H9 (cell line): ENCODE measurements at regions not wholly inside any gene's neighbourhood (a gene's known extent, or its start where the extent isn't known, plus 50 kb on each side); places are given as distances from the start of the nearest gene placed in this dataset.

Source experiments
- DNase-seq: peaks from one replicate; pipeline ENCODE4 v3.0.0-alpha.2; 2017
- H2AFZ ChIP-seq: one replicate; pipeline ENCODE4 v1.6.1; 2013; ENCODE audit warnings: mild to moderate bottlenecking, low read length, control low read depth, moderate library complexity
- H2AK5ac ChIP-seq: 2 replicates; pipeline ENCODE4 v1.6.1; 2013; ENCODE audit warnings: low read length, control low read depth, mixed read lengths; ENCODE audit not compliant: insufficient read length
- H2BK120ac ChIP-seq: one replicate; pipeline ENCODE4 v1.6.1; 2013; ENCODE audit warnings: low read depth, mild to moderate bottlenecking, low read length, control low read depth, inconsistent platforms; ENCODE audit not compliant: poor library complexity, severe bottlenecking
- H2BK12ac ChIP-seq: 2 replicates; pipeline ENCODE4 v1.6.1; 2013; ENCODE audit warnings: low read length, control low read depth, mixed read lengths, low read depth; ENCODE audit not compliant: insufficient read length
- H2BK15ac ChIP-seq: 2 replicates; pipeline ENCODE4 v1.6.1; 2013; ENCODE audit warnings: low read depth, low read length, control low read depth
- H2BK20ac ChIP-seq: one replicate; pipeline ENCODE4 v1.6.1; 2013; ENCODE audit warnings: low read depth, mild to moderate bottlenecking, low read length, control low read depth, inconsistent platforms; ENCODE audit not compliant: poor library complexity, severe bottlenecking
- H2BK5ac ChIP-seq: 2 replicates; pipeline ENCODE4 v1.6.1; 2013; ENCODE audit warnings: low read length, control low read depth, mixed read lengths; ENCODE audit not compliant: insufficient read length
- H3K14ac ChIP-seq: 2 replicates; pipeline ENCODE4 v1.6.1; 2013; ENCODE audit warnings: low read length, control low read depth; ENCODE audit not compliant: insufficient read depth
- H3K18ac ChIP-seq: 2 replicates; pipeline ENCODE4 v1.6.1; 2013; ENCODE audit warnings: low read depth, mild to moderate bottlenecking, mixed read lengths, low read length, control low read depth; ENCODE audit not compliant: insufficient read length
- H3K23ac ChIP-seq: 2 replicates; pipeline ENCODE4 v1.6.1; 2013; ENCODE audit warnings: low read length, control low read depth, mixed read lengths, low read depth; ENCODE audit not compliant: insufficient read length
- H3K23me2 ChIP-seq: 2 replicates; pipeline ENCODE4 v1.6.1; 2013; ENCODE audit warnings: low read depth, mild to moderate bottlenecking, mixed read lengths, low read length, control low read depth; ENCODE audit not compliant: insufficient read length, poor library complexity, severe bottlenecking
- H3K27ac ChIP-seq: 2 replicates; pipeline ENCODE4 v1.5.1; 2013; ENCODE audit warnings: low read length, control low read depth, mixed read lengths, low read depth; ENCODE audit not compliant: insufficient read length
- H3K27me3 ChIP-seq: 2 replicates; pipeline ENCODE4 v1.6.1; 2013; ENCODE audit warnings: low read length, control low read depth, inconsistent platforms; ENCODE audit not compliant: insufficient read depth
- H3K4ac ChIP-seq: 2 replicates; pipeline ENCODE4 v1.6.1; 2013; ENCODE audit warnings: low read depth, mild to moderate bottlenecking, control low read depth, inconsistent platforms, low read length, moderate library complexity
- H3K4me1 ChIP-seq: 2 replicates; pipeline ENCODE4 v1.6.1; 2013; ENCODE audit warnings: low read length, control low read depth, inconsistent platforms; ENCODE audit not compliant: insufficient read depth
- H3K4me2 ChIP-seq: 2 replicates; pipeline ENCODE4 v1.6.1; 2013; ENCODE audit warnings: low read length, control low read depth, mixed read lengths; ENCODE audit not compliant: insufficient read length, insufficient read depth
- H3K56ac ChIP-seq: 2 replicates; pipeline ENCODE4 v1.6.1; 2013; ENCODE audit warnings: low read depth, mild to moderate bottlenecking, mixed read lengths, low read length, control low read depth; ENCODE audit not compliant: insufficient read length
- H3K79me1 ChIP-seq: 2 replicates; pipeline ENCODE4 v1.6.1; 2013; ENCODE audit warnings: low read depth, mild to moderate bottlenecking, moderate library complexity, low read length, control low read depth, inconsistent platforms; ENCODE audit not compliant: insufficient read depth, poor library complexity, severe bottlenecking
- H3K79me2 ChIP-seq: 2 replicates; pipeline ENCODE4 v1.6.1; 2013; ENCODE audit warnings: low read length, control low read depth, inconsistent platforms; ENCODE audit not compliant: insufficient read depth
- H3K9ac ChIP-seq: 2 replicates; pipeline ENCODE4 v1.6.1; 2013; ENCODE audit warnings: low read length, control low read depth, mixed read lengths; ENCODE audit not compliant: insufficient read length; ENCODE audit errors: extremely low read depth
- H3K9me3 ChIP-seq: one replicate; pipeline ENCODE4 v1.6.1; 2013; ENCODE audit warnings: low read depth, low read length, inconsistent platforms; ENCODE audit not compliant: control insufficient read depth
- H3T11ph ChIP-seq: one replicate; pipeline ENCODE4 v1.6.1; 2013; ENCODE audit warnings: mild to moderate bottlenecking, low read length, control low read depth, inconsistent platforms
- H4K20me1 ChIP-seq: one replicate; pipeline ENCODE4 v1.6.1; 2013; ENCODE audit not compliant: control insufficient read depth, insufficient read length, insufficient read depth
- H4K5ac ChIP-seq: 2 replicates; pipeline ENCODE4 v1.6.1; 2013; ENCODE audit warnings: low read depth, mild to moderate bottlenecking, mixed read lengths, low read length, control low read depth; ENCODE audit not compliant: insufficient read length
- H4K8ac ChIP-seq: replicated peaks from 2 replicates; pipeline ENCODE4 v1.6.1; 2013; ENCODE audit warnings: low read length, control low read depth, mixed read lengths, low read depth; ENCODE audit not compliant: insufficient read length
- H4K91ac ChIP-seq: 2 replicates; pipeline ENCODE4 v1.6.1; 2013; ENCODE audit warnings: low read depth, mild to moderate bottlenecking, moderate library complexity, mixed read lengths, low read length, control low read depth; ENCODE audit not compliant: insufficient read length
- H3K27ac Mint-ChIP-seq, 3 experiments: 2 replicates in 2 of 3; 3 replicates in 1 of 3; pipeline ENCODE4 v1.8.0; 2020 to 2021; ENCODE audit warnings: mixed read lengths in 3 of 3, mild to moderate bottlenecking in 1 of 3, moderate library complexity in 1 of 3
- H3K27me3 Mint-ChIP-seq: 2 replicates; pipeline ENCODE4 v1.8.0; 2021; ENCODE audit warnings: low read depth, mild to moderate bottlenecking, moderate library complexity, mixed read lengths
- H3K36me3 Mint-ChIP-seq, 3 experiments: 2 replicates in 2 of 3; 3 replicates in 1 of 3; pipeline ENCODE4 v1.8.0; 2020 to 2021; ENCODE audit warnings: low read depth in 3 of 3, mixed read lengths in 3 of 3; ENCODE audit not compliant: insufficient read depth in 1 of 3
- H3K4me1 Mint-ChIP-seq, 2 experiments: 2 replicates each; pipeline ENCODE4 v1.8.0; 2020; ENCODE audit warnings: mixed read lengths in 2 of 2
- H3K4me3 Mint-ChIP-seq, 2 experiments: 2 replicates in 1 of 2; 3 replicates in 1 of 2; pipeline ENCODE4 v1.8.0; 2020 to 2021; ENCODE audit warnings: mild to moderate bottlenecking in 2 of 2, mixed read lengths in 2 of 2, moderate library complexity in 1 of 2
- H3K9me3 Mint-ChIP-seq, 2 experiments: 2 replicates in 1 of 2; 3 replicates in 1 of 2; pipeline ENCODE4 v1.8.0; 2020; ENCODE audit warnings: mild to moderate bottlenecking in 2 of 2, mixed read lengths in 2 of 2, moderate library complexity in 1 of 2
- WGBS: extraction: QIAGEN DNeasy Blood & Tissue Kit; methylation state at CpG from one replicate; pipeline ENCODE4 v1.1.7; 2013; ENCODE audit warnings: missing lambda C conversion rate, low lambda C conversion rate, mixed read lengths; ENCODE audit not compliant: insufficient read length; ENCODE audit errors: extremely low coverage; 5-methylcytosine and 5-hydroxymethylcytosine counted together
- TF ChIP-seq, protein P1 (sequence below): fragments of 200-600 bp; sonication (generic); conservative IDR thresholded peaks from 3 replicates; pipeline ENCODE4 v1.8.0; 2021; ENCODE audit warnings: antibody characterized with exemption, mild to moderate bottlenecking

DNA sequence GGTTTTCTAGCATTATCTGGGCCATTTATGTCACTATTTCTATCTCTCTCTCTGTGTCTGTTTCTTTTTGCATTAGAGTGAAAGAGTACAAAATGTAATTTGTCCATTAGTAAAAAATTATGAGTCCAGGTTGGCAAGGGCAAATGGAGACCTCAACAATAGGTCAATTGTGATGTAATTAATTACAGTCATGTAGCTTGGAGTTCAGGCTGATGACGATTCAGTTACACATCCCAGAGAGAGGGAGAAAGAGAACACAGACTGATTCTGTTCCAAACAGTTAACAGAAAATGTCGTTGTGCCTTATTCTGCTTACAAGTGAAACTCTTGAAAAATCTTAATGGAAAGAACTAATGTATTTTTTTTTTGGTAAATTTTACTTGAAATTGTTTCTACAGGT, 83.3 kb downstream of the ATXN7L3B start:
- Histone ChIP-seq H3K9ac (no peak overlapping the region), H4K8ac (no peak overlapping the region)
- whole genome bisulfite sequencing: no CpG with 5 or more reads among the region's 2 CpGs

More for the DNA sequence above, 83.3 kb downstream of the ATXN7L3B start:
- TF ChIP-seq, protein P1, sequence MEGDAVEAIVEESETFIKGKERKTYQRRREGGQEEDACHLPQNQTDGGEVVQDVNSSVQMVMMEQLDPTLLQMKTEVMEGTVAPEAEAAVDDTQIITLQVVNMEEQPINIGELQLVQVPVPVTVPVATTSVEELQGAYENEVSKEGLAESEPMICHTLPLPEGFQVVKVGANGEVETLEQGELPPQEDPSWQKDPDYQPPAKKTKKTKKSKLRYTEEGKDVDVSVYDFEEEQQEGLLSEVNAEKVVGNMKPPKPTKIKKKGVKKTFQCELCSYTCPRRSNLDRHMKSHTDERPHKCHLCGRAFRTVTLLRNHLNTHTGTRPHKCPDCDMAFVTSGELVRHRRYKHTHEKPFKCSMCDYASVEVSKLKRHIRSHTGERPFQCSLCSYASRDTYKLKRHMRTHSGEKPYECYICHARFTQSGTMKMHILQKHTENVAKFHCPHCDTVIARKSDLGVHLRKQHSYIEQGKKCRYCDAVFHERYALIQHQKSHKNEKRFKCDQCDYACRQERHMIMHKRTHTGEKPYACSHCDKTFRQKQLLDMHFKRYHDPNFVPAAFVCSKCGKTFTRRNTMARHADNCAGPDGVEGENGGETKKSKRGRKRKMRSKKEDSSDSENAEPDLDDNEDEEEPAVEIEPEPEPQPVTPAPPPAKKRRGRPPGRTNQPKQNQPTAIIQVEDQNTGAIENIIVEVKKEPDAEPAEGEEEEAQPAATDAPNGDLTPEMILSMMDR: no peak
- no peak overlapping the region for H3K27ac Mint-ChIP-seq
- H3K36me3 Mint-ChIP-seq: no peaks in the 10 kb centered on the region
- Histone ChIP-seq H3K56ac (no peak overlapping the region), H3K18ac (no peak overlapping the region), H3K4me2 (no peak overlapping the region), H3K27me3 (no peaks in the 10 kb centered on the region), H2BK20ac (no peak overlapping the region), H2BK15ac (no peak overlapping the region), H3K14ac (no peak overlapping the region), H2BK5ac (no peak overlapping the region), H4K91ac (no peak overlapping the region), H3K79me2 (no peaks in the 10 kb centered on the region), H2BK12ac (no peak overlapping the region), H3K4ac (no peak overlapping the region), H3K27ac (no peak overlapping the region), H3T11ph (no peak overlapping the region), H3K23ac (no peak overlapping the region), H3K23me2 (no peaks in the 10 kb centered on the region), H3K9me3 (no peaks in the 10 kb centered on the region), H2AK5ac (no peak overlapping the region), H2AFZ (no peak overlapping the region), H3K79me1 (no peaks in the 10 kb centered on the region), H2BK120ac (no peak overlapping the region), H4K5ac (no peak overlapping the region), H4K20me1 (no peaks in the 10 kb centered on the region), H3K4me1 (no peaks in the 10 kb centered on the region)
- H3K4me3 Mint-ChIP-seq: no peak overlapping the region
- no peaks in the 10 kb centered on the region for H3K4me1 Mint-ChIP-seq
- H3K27me3 Mint-ChIP-seq: no peaks in the 10 kb centered on the region
- no peak for DNase-seq
- no peaks in the 10 kb centered on the region for H3K9me3 Mint-ChIP-seq
